Transverse colon (tissue), 4 donors: ENCODE measurements at regions not wholly inside any gene's neighbourhood (a gene's known extent, or its start where the extent isn't known, plus 50 kb on each side); places are given as distances from the start of the nearest gene placed in this dataset.

Experiments used
- EP300 ChIP-seq: sonication (generic); formaldehyde crosslinking; IDR thresholded peaks from one replicate; pipeline ENCODE4 v1.6.1; 2017; ENCODE audit warnings: antibody characterized with exemption, low read depth
- POLR2A ChIP-seq: fragments of 450-650 bp; IDR thresholded peaks from one replicate; pipeline ENCODE4 v1.6.1; 2016; ENCODE audit warnings: antibody characterized with exemption, mild to moderate bottlenecking, moderate library complexity
- POLR2AphosphoS5 ChIP-seq, 3 donors: sonication (generic); formaldehyde crosslinking; IDR thresholded peaks; one replicate each; pipeline ENCODE4 v1.6.1; 2016; ENCODE audit warnings: antibody characterized with exemption in 3 of 3
- TF ChIP-seq, protein P1 (sequence below), 5 experiments: fragments of 200-600 bp in 3 of 5; fragments of 450-650 bp in 2 of 5; sonication (generic) in 3 of 5; IDR thresholded peaks; 1 replicate in 2 of 5; 2 replicates in 3 of 5; pipeline ENCODE4 v1.5.1; 2016 to 2017; ENCODE audit warnings: antibody characterized with exemption in 5 of 5, inconsistent platforms in 3 of 5, mild to moderate bottlenecking in 2 of 5, moderate library complexity in 1 of 5

DNA sequence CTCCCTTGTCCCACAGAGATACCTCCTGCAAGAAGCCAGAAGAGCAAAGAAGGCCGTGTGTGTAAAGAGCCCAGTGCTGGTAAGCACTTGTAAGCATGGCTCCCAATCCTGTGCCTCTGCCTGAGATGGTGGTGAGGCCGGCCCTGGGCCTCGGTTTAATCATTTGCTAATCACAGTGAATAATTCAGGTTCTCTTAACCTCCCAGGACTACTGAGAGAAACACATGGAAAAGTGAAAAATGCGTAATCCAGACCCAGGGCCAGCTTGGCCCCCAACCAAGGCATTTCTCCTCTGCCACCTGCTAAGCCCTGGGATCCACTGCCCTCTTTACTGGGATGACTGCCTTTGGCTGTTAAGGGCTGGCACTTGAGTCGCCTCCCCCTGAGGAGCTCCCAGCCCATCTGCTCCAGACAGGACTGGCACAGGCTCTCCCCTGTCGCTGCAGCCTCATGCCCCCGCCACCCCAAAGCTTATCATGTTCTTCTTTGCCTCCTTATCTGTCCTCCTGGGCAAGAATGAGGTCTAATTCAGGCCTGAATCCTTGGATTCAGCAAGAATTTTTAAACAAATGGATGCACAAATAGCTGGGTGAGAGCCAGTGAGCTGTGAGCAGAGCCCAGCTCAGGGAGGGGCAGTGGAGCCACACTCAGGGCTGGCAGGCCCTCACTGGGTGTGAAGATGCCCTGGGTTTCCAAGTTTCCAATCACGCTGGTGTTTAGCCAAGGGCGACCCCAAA, 193.9 kb upstream of the HS6ST1 start:
- TF ChIP-seq, protein P1, sequence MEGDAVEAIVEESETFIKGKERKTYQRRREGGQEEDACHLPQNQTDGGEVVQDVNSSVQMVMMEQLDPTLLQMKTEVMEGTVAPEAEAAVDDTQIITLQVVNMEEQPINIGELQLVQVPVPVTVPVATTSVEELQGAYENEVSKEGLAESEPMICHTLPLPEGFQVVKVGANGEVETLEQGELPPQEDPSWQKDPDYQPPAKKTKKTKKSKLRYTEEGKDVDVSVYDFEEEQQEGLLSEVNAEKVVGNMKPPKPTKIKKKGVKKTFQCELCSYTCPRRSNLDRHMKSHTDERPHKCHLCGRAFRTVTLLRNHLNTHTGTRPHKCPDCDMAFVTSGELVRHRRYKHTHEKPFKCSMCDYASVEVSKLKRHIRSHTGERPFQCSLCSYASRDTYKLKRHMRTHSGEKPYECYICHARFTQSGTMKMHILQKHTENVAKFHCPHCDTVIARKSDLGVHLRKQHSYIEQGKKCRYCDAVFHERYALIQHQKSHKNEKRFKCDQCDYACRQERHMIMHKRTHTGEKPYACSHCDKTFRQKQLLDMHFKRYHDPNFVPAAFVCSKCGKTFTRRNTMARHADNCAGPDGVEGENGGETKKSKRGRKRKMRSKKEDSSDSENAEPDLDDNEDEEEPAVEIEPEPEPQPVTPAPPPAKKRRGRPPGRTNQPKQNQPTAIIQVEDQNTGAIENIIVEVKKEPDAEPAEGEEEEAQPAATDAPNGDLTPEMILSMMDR (IDR thresholded peaks at IDR 0.05) = no peak
- TF ChIP-seq POLR2A (no peak), EP300 (no peak), POLR2AphosphoS5 (IDR thresholded peaks at IDR 0.05) (no peak)
